ENCODE measurements at regions not wholly inside any gene's neighbourhood (a gene's known extent, or its start where the extent isn't known, plus 50 kb on each side); places are given as distances from the start of the nearest gene placed in this dataset.

DNA sequence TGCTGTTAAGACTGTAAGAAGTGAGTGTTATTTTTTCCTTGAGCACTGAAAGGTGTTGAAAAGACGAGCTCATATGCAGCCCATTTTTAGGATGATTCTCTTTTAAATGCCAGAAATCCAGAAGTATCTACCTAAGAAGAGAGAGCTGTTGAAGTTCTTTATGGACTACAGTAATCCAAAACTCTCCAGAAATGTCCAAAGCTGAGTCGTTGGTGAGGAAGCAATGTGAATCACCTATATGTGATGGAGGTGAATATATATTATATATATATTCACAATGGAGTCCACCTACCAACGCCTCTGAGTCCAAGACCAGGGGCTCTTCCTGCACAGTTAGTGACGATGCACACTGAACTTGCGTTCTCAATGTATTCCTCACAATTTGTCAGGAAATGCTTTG, 252.7 kb upstream of the PITRM1 start:
- DNase-seq (ENCODE audit: low read depth): no peak

DNA sequence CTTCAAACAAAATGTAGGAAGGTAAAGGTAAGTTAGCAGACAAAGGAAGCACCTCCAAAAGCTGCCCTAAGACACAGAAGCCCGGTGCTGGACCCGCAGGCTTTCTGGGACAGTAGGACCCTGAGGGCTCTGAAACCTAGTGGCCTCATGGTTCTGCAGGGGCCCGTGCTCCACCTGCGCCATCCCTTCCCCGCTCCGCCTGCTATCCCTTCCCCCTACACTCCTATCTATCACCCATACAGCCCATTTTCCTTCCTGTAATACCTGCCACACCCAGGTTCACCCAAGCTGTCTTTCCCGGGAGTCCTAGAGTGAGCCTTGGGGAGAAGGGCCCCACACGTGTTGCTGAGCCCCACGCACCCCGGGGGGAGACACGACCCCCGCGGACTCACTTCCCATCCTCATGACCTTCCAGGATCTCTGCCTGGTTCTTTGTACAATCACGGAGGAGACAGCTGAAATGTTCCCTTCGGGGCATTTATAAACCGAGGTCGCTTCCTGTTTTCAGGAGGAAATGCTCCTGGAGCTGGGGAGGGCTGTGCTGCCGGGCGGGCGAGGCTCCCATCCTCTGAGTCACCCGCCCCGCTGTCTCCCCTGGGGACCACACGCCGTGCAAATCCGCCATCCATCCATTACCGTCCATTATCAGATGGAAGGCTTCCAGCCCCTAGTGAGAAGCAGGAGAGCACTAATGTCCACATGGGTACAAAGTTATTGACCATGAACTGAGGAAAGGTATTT, 251.7 kb upstream of the PITRM1 start:
- no peak for DNase-seq (ENCODE audit: low read depth)

DNA sequence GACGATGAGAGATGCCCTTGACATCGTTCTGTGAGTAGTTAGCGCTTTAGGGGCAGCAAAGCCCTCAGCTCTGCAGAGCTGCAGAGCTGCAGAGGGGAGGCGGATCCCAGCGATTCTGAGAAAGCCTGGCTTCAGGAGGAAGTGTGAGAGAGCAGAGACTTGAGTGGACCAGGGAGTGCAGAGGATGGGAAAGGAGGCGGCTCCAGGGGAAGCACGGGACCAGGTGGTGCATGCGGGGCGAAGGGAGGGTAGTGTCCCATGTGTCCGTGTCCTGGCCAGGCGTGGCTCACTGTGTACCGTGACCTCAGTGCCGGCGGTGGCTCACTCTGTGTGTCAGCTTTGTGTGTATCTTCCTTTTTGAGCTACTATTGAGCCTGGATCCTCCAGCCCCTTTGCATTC, 250.8 kb upstream of the PITRM1 start:
- DNase-seq (ENCODE audit: low read depth): no peak

DNA sequence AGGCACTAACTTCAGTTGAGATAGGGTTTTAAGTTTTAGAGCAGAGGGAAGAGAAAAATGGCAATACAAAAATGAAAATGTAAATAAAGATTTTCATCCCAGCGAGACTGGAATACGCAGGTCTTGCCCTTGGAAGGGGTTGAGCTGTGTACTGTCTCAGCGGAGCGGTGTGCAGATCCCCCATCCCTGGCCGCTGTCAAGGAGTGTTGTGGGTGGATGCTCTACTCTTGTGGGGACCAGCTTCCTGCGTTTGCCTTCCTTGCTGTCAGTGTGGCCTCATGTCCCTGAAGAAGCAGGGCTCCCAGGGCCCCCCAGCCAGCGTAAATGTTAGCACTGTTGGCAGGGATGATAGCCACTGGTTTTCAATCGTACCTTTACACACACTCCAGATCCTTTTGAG, 249.7 kb upstream of the PITRM1 start:
- DNase-seq (ENCODE audit: low read depth): no peak

DNA sequence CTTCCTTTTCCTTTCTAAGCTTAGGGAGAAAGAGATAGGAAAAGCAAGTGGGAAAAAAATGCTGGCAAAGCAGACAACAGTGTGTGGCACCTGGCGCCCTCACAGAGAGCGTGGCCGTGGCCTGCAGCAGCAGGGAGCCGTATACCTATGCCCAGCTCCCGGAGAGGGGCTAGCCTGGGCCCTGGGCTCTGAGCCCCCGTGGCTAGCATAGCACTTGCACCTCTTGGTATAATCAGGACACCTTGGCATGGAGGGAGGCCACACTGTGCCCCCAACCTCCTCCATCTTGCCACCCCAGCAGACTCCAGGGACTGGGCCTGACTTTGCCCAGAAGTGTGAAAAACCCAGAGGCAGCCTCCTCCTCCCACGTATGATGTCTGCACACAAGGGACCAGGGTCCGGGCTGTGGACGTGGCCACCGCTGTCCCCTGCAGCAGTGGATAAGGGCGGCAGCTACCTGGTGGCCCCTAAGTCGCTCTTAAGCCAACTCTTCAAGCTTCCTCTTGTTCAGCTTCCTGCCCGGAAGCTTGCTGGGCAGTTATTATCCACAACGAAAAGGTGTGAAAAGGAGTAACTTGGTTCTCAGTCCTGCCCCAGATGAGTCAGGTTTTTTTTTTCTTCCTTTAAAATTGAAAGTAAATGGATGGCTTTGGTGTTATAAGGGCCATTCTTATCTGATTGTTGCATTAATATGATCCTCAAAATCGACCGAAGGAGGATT, 249.1 kb upstream of the PITRM1 start:
- no peak for DNase-seq (ENCODE audit: low read depth)

DNA sequence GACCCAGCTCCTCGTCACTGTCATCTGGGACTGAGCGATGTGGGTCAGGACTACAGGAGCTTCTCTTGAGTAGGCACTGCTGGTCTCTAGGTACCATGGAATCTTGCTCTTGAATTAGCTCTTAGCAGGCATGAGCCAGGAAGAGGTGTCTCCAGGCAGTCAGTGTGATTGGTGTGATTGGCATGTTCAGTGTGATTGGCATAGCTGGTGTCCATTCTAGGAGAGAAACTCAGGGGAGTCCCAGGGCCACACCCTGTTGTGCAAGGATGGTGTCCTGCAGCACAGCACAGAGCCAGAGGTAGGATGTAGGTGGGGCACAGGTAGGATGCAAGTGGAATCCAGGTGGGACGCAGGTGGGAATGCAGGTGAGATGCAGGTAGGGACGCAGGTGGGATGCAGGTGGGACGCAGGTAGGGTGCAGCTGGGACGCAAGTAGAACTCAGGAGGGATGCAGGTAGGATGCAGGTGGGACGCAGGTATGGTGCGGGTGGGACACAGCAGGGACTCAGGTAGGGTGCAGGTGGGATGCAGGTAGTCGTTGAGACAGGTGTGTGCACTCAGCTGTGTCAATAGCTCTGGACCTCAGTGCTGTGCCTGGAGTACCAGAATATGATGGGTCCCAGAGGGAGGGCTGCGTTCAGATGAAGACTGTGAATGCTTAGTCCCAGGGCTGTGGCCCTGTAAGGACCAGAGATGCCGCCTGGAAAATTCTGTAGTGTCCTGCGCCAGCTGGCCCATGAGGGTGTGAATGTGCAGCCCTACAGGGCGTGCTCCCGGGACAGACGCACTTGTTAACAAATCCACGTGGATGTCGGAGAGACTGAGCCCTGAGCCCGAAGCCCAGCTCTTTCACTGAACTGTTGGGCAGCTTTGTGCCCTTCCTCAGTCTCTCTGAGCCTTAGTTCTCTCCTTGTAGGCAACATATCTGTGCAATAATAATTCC, 248.2 kb upstream of the PITRM1 start:
- no peak for DNase-seq (ENCODE audit: low read depth)

DNA sequence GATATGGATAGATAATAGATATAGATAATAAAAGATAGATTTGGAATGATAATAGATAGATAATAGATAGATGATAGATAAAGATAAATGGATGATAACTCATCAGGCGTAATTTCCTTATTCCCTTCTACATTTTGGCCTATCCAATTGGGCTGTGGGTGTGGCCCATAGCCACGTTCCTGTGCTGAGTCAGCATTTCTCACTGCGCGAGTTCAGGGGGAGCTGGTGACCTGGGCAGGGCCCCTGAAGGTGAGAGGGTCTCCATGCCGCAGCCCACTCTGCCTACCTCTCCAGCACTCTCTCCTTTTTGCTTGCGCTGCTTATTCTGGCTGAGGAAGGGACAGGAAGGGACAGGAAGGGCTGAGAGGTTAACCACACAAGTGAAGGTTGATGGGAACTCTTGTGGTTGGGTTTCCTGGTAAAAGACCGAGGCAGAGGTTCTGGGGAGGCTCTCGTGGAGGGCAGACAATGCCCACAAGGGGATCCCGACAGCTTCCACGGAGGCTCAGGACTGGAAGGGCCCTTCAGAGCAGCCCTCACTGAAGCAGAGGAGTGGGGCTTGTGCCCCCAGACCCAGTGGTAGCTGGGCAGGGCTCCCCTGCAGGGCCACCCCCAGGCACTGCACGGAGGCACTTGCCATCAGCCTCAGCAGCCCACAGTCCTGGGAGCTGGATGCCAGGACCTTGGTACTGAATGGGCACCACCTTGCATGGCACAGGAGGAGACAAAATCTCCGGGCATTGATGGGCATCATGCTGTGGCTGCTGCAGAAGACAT, 247.3 kb upstream of the PITRM1 start:
- no peak for DNase-seq (ENCODE audit: low read depth)

DNA sequence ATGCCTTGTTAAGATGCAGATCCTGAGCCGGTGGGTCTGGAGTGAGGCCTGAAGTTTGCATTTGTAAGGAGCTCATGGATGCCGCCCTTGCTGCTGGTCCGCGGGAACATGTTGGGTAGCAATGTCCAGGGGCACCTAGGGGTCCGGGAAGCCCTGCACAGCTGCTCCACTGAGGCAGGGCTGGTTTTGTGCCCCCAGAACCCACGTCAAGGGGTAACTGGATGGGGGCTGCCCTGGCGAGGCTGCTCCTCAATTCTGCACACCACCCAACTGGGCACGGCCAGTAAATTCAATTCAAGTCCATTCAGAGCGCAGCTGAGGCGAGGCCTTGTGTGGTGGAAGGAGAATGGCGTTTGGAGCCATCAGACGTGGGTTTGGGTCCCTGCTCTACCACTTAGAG, 246.3 kb upstream of the PITRM1 start:
- no peak for DNase-seq (ENCODE audit: low read depth)

DNA sequence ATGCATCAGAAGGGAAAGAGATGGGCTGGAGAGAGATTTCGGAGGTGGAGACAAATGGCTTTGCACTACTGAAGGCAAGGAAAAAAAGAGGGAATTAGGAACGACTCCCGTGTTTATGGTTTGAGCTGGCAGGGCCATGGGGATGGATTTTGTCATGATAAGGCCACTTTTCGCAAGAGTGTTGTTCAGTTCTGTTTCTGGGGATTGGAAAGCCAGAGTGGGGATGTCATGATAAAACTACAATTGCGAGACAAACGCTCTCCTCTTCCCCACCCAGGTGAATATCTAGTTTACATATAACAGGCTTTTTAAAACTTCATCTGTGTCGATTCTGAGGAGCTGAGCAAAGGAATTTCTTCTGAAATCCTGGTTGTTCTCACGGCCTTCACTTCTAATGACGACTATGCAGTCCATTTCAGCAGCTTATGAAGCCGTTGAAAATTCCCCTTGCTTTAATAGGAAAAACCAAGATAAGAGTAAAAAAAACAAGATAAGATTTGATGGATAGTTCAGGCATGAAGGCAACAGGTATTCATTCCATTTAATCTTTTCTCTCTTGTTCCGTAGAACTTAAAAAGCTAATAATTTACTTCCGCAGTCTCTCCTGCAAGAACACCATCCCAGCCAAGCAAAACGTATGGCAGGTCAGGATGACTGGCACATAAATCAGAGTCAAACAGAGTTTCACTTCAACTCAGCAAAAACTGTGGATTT, 245.6 kb upstream of the PITRM1 start:
- no peak for DNase-seq (ENCODE audit: low read depth)

DNA sequence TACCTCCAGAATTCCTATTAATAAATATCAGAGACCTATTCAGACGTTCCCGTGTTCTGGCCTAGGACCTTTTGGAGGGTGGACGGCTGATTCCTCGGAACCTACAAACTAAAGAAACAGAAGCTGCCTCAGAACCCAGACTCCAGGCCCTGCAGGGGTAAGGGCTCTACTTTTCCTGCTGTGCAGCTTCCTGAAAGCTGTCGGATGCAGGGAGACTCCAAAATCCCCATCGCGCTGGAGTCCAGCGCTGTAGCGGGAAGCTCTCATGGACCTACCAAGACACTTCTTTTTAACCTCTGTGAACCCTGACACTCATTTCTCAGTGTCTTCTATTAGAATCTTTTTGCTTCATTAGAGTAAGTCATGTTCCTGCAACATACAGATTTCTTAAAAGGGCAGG, 244.5 kb upstream of the PITRM1 start:
- DNase-seq (ENCODE audit: low read depth): no peak

DNA sequence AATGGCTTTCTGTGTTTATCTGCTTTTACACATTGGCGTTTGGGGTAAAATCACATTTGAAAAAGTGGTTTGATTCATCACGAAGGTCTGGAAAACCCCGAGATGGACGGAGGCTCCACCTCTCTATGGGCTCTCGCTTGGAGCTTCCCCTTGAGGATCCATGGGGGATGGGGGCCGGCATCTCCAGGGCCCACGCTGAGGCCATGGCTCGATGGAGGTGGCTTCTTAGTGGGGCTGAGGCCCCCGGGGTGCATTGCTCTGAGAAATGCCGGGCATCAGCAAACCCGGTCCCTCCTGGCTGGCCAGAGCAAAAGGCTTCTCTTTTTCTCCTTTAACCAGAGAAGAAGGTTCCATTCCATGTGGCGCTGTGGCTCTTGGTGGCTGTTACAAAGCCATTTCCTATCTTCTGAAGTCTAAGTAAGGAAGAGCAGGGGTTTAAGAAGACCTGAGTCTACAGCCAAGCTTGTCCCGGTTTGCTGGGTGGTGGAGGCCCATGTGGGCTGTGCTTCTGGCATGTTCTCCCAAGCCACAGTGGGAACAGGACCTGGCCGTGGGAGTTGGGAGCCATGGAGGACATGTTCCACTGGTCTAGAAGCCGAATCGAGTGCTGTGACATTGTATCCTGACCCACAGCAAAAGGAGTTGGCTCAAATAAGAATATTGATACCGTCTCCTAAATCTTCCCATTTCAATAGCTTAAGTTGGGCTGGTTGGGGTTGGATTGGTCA, 243.5 kb upstream of the PITRM1 start:
- DNase-seq (ENCODE audit: low read depth): no peak

DNA sequence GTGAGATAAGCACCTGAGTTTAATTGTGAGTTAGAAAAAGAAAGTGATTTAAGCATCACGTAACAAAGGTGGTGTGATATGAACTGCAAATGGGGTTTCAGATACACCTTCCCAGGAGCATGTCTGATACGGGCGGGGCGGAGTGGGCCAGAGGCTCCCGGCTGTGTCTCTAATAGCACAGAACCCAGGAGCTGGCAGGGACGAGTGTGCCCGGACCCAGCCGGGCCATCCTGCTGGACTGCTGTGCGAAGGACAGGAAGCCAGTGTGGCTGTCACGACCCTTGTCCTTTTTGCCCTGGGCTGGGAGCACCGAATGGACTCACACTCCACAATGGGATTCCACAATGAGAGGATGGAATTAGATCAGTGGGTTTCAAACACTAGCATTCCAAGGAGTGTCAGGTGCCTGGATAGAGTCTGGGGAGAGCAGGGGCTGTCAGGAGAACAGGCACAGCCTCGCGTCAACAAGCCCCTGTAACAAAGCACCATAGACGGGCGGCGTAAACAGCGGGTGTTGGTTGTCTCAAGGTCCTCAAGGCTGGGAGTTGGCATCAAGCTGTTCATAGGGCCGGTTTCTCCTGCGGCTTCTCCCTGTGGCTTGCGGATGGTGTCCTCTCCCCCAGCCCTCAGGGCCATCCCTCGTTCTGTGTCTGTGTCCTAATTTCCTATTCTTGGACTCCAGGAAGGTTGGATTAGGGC, 242.6 kb upstream of the PITRM1 start:
- no peak for DNase-seq (ENCODE audit: low read depth)

DNA sequence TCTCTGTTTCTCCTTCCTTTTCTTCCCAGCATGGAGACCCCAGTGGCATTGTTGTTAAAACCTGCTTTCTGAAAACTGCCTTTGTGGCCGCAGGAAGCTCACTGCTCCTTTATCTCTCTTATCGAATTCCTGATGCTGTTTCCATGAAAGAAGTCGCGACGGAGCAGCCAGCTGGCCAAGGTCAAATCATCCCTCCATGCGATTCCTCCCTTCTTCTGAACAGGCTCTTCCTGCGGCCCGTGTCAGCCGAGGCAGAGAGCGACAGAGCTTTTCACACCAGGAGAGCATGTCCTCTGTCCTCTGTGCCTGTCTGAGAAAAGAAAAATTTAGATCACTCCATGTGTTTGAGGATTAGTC, 242.1 kb upstream of the PITRM1 start:
- no peak for DNase-seq (ENCODE audit: low read depth)

DNA sequence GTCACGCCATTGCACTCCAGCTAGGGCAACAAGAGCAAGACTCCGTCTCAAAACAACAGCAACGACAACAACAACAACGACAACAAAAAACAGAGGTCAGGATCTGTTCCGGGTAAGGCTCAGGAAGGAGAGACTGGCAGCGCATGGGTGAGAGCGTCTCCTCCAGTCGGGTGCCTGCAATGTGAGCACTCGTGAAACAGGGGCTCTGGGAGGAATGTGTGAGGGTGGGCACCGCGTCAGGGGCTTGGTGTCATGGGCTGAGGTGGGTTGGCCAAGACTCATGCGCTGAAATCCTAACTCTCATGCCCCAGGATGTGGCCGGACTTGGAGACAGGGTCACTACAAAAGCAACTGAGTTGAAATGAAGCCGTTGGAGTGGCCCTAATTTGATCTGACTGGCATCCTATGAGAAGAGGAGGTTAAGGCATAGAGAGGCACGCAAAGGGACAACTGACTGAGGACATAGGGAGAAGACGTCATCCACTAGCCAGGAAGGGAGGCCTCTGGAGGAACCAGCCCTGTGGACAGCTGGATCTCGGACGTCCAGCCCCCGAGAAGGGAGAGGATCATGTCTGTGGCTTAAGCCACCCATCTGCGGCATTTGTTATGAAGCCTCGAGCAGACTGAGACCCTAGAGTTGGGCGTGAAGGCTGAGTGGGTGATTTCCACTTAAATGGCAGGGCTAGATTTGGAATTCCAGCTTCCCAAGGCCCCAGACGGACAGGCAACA, 241.5 kb upstream of the PITRM1 start:
- DNase-seq (ENCODE audit: low read depth): no peak

DNA sequence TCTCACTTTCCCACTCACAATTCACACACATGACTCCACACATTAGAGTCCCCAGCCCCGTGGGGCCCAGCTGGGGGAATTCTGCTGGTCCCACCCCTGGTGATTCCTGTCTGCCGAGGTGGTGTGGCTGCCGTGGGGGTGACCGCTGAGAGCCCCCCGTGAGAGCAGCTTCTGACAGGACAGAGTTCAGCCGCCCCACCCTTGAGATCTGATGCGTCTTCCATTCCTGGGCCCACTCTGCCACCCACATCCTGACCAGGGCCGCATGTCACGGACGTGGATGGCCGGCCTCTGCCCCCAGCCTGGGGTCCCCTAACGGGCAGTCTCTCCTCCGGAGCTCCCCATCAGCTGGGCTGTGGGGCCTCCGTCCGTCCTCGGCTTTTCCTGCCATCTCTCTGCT, 240.1 kb upstream of the PITRM1 start:
- no peak for DNase-seq (ENCODE audit: low read depth)

DNA sequence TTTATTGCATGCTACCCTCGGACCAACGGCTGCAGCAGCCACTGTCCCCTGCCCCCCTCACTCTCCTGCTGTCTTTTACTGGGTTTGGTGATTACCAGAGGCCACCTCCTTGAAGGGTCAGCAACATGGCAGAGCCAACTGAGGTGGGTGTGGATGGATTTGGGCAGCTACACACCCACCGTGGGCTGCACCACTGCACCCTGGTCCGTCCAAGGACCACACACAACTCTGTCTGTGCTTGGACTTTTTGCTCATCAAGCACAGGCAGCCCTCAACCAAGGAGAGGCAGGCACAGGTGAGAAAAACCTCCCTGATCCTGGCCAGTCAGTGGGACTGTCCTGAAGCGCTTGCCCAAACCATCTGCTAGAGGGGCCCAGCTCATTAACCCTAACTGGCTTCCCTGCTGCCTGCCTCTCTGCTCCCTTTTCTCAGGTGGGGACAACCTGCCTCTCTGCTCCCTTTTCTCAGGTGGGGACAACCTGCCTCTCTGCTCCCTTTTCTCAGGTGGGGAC, 239.5 kb upstream of the PITRM1 start:
- DNase-seq (ENCODE audit: low read depth): no peak

DNA sequence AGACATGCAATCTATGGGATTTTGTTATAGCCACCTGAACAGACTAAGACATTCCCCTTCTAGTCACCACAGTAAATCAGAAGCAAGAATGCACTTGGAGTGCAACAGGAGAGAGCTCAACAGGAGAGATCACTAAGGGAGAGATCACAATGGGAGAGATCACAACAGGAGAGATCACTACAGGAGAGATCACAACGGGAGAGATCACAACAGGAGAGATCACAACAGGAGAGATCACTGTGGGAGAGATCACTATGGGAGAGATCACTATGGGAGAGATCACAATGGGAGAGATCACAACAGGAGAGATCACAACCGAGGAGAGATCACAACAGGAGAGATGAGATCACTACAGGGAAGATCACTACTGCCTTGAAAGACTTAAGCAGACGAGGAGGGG, 238.5 kb upstream of the PITRM1 start:
- no peak for DNase-seq (ENCODE audit: low read depth)

DNA sequence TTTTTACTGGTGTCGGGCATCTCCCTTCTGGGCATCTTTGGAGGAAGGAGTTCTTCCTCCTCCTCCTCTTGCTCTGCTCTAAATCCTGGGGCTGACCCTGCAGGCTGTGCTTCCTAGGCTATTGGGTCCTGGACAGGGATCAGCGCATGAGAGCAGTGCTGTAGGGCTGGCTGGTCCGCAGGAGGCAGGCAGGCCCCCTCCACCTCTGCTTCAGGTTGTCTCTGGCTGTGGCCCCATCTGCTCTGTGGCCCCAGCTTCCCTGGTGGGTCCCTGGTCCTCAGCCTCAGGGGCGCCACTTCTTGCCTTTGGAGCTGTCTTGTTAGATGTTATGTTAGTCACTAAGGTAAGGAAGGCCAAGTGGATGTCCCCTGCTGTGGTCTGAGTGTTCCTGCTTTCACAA, 237.3 kb upstream of the PITRM1 start:
- no peak for DNase-seq (ENCODE audit: low read depth)

Data from non-pigmented ciliary epithelial cell (primary cell).